ENCODE measurements at regions not wholly inside any gene's neighbourhood (a gene's known extent, or its start where the extent isn't known, plus 50 kb on each side); places are given as distances from the start of the nearest gene placed in this dataset.

GRCh38 chr2:104388296-104388695, 465.6 kb upstream of the POU3F3 start:
- Histone ChIP-seq H3K9me3 (replicated peaks; ENCODE audit: insufficient read depth, low read length) (no peaks in the 10 kb centered on the region), H2AFZ (ENCODE audit: low read length) (no peak overlapping the region), H3K27ac (ENCODE audit: low read length) (no peak overlapping the region), H3F3A (ENCODE audit: insufficient read depth, low read length) (no peaks in the 10 kb centered on the region), H3K36me3 (replicated peaks; ENCODE audit: insufficient read depth, low read length) (no peaks in the 10 kb centered on the region), H3K4me3 (ENCODE audit: low read length) (no peak overlapping the region), H3K4me2 (ENCODE audit: low read depth, low read length) (no peak overlapping the region), H3K79me2 (ENCODE audit: low read length) (no peaks in the 10 kb centered on the region), H4K20me1 (ENCODE audit: insufficient read depth, low read length) (no peaks in the 10 kb centered on the region), H3K27me3 (replicated peaks; ENCODE audit: insufficient read depth, low read length) (no peaks in the 10 kb centered on the region), H3K9ac (ENCODE audit: low read length) (no peak overlapping the region), H3K9me2 (replicated peaks; ENCODE audit: insufficient read depth, low read length) (no peaks in the 10 kb centered on the region), H3K4me1 (ENCODE audit: low read length) (no peaks in the 10 kb centered on the region)
- no peak for TF ChIP-seq EZH2 (optimal IDR thresholded peaks at IDR 0.05; ENCODE audit: low read depth, low read length)
- no peak for TF ChIP-seq EZH2phosphoT487 (IDR thresholded peaks at IDR 0.05; ENCODE audit: low read length)
- TF ChIP-seq CTCF (IDR thresholded peaks at IDR 0.05; ENCODE audit: low read length) = no peak
- DNase-seq = no peak

- Histone ChIP-seq H3F3A (ENCODE audit: insufficient read depth, low read length) (no peaks in the 10 kb centered on the region), H2AFZ (ENCODE audit: low read length) (no peak overlapping the region), H3K79me2 (ENCODE audit: low read length) (no peaks in the 10 kb centered on the region), H3K27me3 (replicated peaks; ENCODE audit: insufficient read depth, low read length) (no peaks in the 10 kb centered on the region), H3K9me3 (replicated peaks; ENCODE audit: insufficient read depth, low read length) (no peaks in the 10 kb centered on the region), H3K27ac (ENCODE audit: low read length) (no peak overlapping the region), H3K4me3 (ENCODE audit: low read length) (no peak overlapping the region), H3K9me2 (replicated peaks; ENCODE audit: insufficient read depth, low read length) (no peaks in the 10 kb centered on the region), H3K4me2 (ENCODE audit: low read depth, low read length) (no peak overlapping the region), H3K9ac (ENCODE audit: low read length) (no peak overlapping the region), H4K20me1 (ENCODE audit: insufficient read depth, low read length) (no peaks in the 10 kb centered on the region), H3K4me1 (ENCODE audit: low read length) (no peaks in the 10 kb centered on the region), H3K36me3 (replicated peaks; ENCODE audit: insufficient read depth, low read length) (no peaks in the 10 kb centered on the region)
- no peak for DNase-seq
- TF ChIP-seq EZH2 (optimal IDR thresholded peaks at IDR 0.05; ENCODE audit: low read depth, low read length) (no peak), CTCF (IDR thresholded peaks at IDR 0.05; ENCODE audit: low read length) (no peak), EZH2phosphoT487 (IDR thresholded peaks at IDR 0.05; ENCODE audit: low read length) (no peak)
These were observed 451.1 kb upstream of the POU3F3 start for GRCh38 chr2:104402825-104403224.

GRCh38 chr2:104404526-104404925, 449.4 kb upstream of the POU3F3 start:
- H3K4me1 ChIP-seq (ENCODE audit: low read length) = no peaks in the 10 kb centered on the region
- H3K4me3 ChIP-seq (ENCODE audit: low read length) = no peak overlapping the region
- no peaks in the 10 kb centered on the region for H3K27me3 ChIP-seq (replicated peaks; ENCODE audit: insufficient read depth, low read length)
- no peak overlapping the region for H2AFZ ChIP-seq (ENCODE audit: low read length)
- no peak overlapping the region for H3K4me2 ChIP-seq (ENCODE audit: low read depth, low read length)
- no peaks in the 10 kb centered on the region for H3K9me3 ChIP-seq (replicated peaks; ENCODE audit: insufficient read depth, low read length)
- no peaks in the 10 kb centered on the region for H3F3A ChIP-seq (ENCODE audit: insufficient read depth, low read length)
- DNase-seq = no peak
- no peaks in the 10 kb centered on the region for H3K9me2 ChIP-seq (replicated peaks; ENCODE audit: insufficient read depth, low read length)
- TF ChIP-seq EZH2phosphoT487 (IDR thresholded peaks at IDR 0.05; ENCODE audit: low read length) = no peak
- TF ChIP-seq CTCF (IDR thresholded peaks at IDR 0.05; ENCODE audit: low read length) = no peak
- no peak for TF ChIP-seq EZH2 (optimal IDR thresholded peaks at IDR 0.05; ENCODE audit: low read depth, low read length)
- no peaks in the 10 kb centered on the region for H3K36me3 ChIP-seq (replicated peaks; ENCODE audit: insufficient read depth, low read length)
- H3K79me2 ChIP-seq (ENCODE audit: low read length) = no peaks in the 10 kb centered on the region
- H3K27ac ChIP-seq (ENCODE audit: low read length) = no peak overlapping the region
- H4K20me1 ChIP-seq (ENCODE audit: insufficient read depth, low read length) = no peaks in the 10 kb centered on the region
- no peak overlapping the region for H3K9ac ChIP-seq (ENCODE audit: low read length)

Measured in MM.1S (cell line).